Esophagus squamous epithelium (tissue), 5 donors: ENCODE measurements at regions not wholly inside any gene's neighbourhood (a gene's known extent, or its start where the extent isn't known, plus 50 kb on each side); places are given as distances from the start of the nearest gene placed in this dataset.

Experiments used
- DNase-seq: peaks from one replicate; lab custom pipeline; 2025; lab: John Stamatoyannopoulos, UW
- H3K27ac ChIP-seq, 4 donors: fragments of 200-600 bp; sonication (generic); one replicate each; pipeline ENCODE4 v1.5.1; 2016 to 2019; ENCODE audit warnings: mild to moderate bottlenecking in 1 of 4
- H3K27me3 ChIP-seq, 4 donors: fragments of 200-600 bp; sonication (generic); 1 replicate in 3 of 4; 2 replicates in 1 of 4; pipeline versions ENCODE4 v1.5.1 to v1.6.0; 2017 to 2021; ENCODE audit warnings: antibody characterized with exemption in 1 of 4
- H3K36me3 ChIP-seq, 3 donors: fragments of 200-600 bp; sonication (generic); one replicate each; pipeline ENCODE4 v1.5.1; 2016 to 2019
- H3K4me1 ChIP-seq, 3 donors: fragments of 200-600 bp; sonication (generic); one replicate each; pipeline ENCODE4 v1.5.1; 2017 to 2019
- H3K4me3 ChIP-seq, 4 donors: fragments of 200-600 bp; sonication (generic); 1 replicate in 3 of 4; 2 replicates in 1 of 4; pipeline ENCODE4 v1.5.1; 2016 to 2019; ENCODE audit warnings: mild to moderate bottlenecking in 2 of 4, moderate library complexity in 1 of 4
- H3K9me3 ChIP-seq, 3 donors: fragments of 200-600 bp; sonication (generic); one replicate each; pipeline ENCODE4 v1.5.1; 2016 to 2019
- POLR2A ChIP-seq, 4 donors: fragments of 450-650 bp; IDR thresholded peaks; one replicate each; pipeline ENCODE4 v1.6.1; 2017; ENCODE audit warnings: antibody characterized with exemption in 4 of 4, mild to moderate bottlenecking in 4 of 4, moderate library complexity in 3 of 4
- WGBS, 2 donors: methylation state at CpG; one replicate each; pipeline ENCODE4 v1.1.5; 2018; 5-methylcytosine and 5-hydroxymethylcytosine counted together
- intact Hi-C: fragments of 100-400 bp; cut with DNase I; formaldehyde crosslinking; loops from one replicate; pipeline ENCODE4 v1.15.0; 2022
- TF ChIP-seq, protein P1 (sequence below), 6 experiments: fragments of 450-650 bp in 4 of 6; fragments of 200-600 bp in 2 of 6; sonication (generic) in 2 of 6; IDR thresholded peaks; one replicate each; pipeline ENCODE4 v1.5.1; 2016 to 2019; ENCODE audit warnings: antibody characterized with exemption in 6 of 6, mild to moderate bottlenecking in 4 of 6, moderate library complexity in 4 of 6
- donor health status: DM: yes; HTN: yes; CAD: no.

DNA sequence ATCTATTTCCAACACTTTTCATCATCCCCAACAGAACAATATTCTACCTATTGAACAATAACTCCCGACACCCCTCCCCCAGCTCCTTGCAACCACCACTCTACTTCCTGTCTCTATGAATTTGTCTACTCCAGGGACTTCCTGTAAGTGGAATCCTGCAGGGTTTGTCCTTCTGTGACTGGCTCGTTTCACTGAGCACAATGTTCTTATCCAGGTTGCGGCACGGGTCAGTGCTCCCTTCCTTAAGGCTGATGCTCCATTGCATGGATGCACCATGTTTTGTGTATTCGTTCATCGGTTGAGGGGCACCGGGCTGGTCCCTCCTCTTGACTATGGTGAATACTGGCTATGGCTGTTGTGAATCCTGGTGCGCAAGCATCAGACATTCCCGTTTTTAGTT, 163.2 kb downstream of the TBXT start:
- Histone ChIP-seq H3K27ac (no peak overlapping the region), H3K36me3 (no peaks in the 10 kb centered on the region), H3K27me3 (peaks cover 0 to 53% (median 10%) of the 10 kb centered on the region in 4 donors), H3K9me3 (no peaks in the 10 kb centered on the region), H3K4me3 (no peak overlapping the region), H3K4me1 (peaks cover 0 to 43% (median 3%) of the 10 kb centered on the region in 3 donors)
- 81 to 83% methylated on average over 9 of the region's 9 CpGs for WGBS, 2 donors
- DNase-seq = no peak
- intact Hi-C loops = no loop called here
- no peak for TF ChIP-seq POLR2A (IDR thresholded peaks at IDR 0.05)
- TF ChIP-seq, protein P1, sequence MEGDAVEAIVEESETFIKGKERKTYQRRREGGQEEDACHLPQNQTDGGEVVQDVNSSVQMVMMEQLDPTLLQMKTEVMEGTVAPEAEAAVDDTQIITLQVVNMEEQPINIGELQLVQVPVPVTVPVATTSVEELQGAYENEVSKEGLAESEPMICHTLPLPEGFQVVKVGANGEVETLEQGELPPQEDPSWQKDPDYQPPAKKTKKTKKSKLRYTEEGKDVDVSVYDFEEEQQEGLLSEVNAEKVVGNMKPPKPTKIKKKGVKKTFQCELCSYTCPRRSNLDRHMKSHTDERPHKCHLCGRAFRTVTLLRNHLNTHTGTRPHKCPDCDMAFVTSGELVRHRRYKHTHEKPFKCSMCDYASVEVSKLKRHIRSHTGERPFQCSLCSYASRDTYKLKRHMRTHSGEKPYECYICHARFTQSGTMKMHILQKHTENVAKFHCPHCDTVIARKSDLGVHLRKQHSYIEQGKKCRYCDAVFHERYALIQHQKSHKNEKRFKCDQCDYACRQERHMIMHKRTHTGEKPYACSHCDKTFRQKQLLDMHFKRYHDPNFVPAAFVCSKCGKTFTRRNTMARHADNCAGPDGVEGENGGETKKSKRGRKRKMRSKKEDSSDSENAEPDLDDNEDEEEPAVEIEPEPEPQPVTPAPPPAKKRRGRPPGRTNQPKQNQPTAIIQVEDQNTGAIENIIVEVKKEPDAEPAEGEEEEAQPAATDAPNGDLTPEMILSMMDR (IDR thresholded peaks at IDR 0.05) = no peak

DNA sequence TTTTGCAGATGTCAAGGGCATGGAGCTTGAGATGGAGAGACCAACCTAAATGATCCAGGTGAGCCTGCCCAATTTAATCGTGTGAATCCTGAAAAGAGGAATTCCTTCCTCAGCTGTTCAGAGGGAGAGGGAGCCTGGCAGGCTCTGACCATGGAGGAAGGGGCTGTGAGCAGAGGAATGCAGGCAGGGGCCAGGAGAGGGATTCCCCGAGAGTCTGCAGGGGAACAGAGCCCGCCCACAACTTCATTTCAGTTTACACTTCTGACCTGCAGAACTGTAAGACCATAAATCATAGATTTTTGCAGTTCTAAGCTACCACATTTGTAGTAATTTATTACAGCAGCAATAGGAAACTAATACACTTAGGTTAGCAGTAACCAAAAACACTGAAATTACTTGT, 164.1 kb downstream of the TBXT start:
- peaks cover 0 to 34% (median 0%) of the 10 kb centered on the region in 3 donors for H3K4me1 ChIP-seq
- H3K9me3 ChIP-seq = no peaks in the 10 kb centered on the region
- H3K27me3 ChIP-seq = peaks cover 0 to 44% (median 9%) of the 10 kb centered on the region in 4 donors
- intact Hi-C loops = no loop called here
- no peaks in the 10 kb centered on the region for H3K36me3 ChIP-seq
- H3K27ac ChIP-seq = no peak overlapping the region
- 27 to 28% methylated on average over 3 of the region's 3 CpGs for WGBS, 2 donors
- no peak for DNase-seq
- H3K4me3 ChIP-seq = no peak overlapping the region
- TF ChIP-seq, protein P1 (IDR thresholded peaks at IDR 0.05) = no peak
- no peak for TF ChIP-seq POLR2A (IDR thresholded peaks at IDR 0.05)

DNA sequence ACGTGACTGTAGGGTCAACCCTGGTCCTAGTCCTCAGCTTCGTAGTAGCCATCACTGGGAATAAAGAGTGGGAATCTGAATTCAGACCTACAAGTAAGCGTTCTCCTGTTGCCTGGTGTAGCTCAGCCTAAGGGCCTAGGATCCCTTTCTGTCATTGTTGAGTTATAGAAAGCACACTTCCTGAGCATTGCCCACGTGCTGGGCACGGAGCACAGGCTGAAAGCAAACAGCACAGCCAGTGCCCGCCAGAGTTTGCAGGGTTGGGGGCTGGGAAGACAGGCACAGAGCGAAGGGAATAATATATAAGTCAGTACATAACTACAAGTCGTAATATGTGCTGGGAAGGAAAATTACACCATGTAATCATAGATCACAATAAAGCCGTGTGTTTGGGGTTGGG, 166.3 kb downstream of the TBXT start:
- Histone ChIP-seq H3K9me3 (no peaks in the 10 kb centered on the region), H3K27ac (no peak overlapping the region), H3K36me3 (no peaks in the 10 kb centered on the region), H3K27me3 (peaks cover 0 to 22% (median 0%) of the 10 kb centered on the region in 4 donors), H3K4me3 (no peak overlapping the region), H3K4me1 (peaks cover 0 to 12% (median 0%) of the 10 kb centered on the region in 3 donors)
- intact Hi-C loops = no loop called here
- TF ChIP-seq, protein P1 (IDR thresholded peaks at IDR 0.05) = no peak
- TF ChIP-seq POLR2A (IDR thresholded peaks at IDR 0.05) = no peak
- 43 to 56% methylated on average over 9 of the region's 9 CpGs for WGBS, 2 donors
- DNase-seq = no peak

DNA sequence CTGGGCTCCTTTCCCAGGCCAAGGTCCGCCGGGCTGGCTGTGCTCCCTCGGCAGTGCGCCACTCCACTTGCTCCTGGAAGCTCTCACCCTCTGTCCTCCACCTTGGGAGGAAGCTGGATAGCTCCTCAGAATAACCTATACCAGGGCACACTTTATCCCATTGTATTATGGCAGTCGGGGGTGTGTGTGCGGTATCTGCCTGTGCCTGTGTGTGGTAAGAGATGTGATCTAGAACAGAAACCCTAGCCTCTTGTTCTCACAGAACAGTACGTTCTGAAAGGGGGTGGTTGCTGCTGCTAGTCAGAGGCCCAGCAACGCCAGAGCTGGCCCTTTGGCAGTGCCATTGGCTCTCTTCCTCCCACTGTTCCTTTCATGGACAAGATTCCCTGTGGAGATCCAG, 168.4 kb downstream of the TBXT start:
- H3K4me1 ChIP-seq = no peaks in the 10 kb centered on the region
- no peak overlapping the region for H3K4me3 ChIP-seq
- no peaks in the 10 kb centered on the region for H3K9me3 ChIP-seq
- intact Hi-C loops = no loop called here
- H3K27me3 ChIP-seq = peaks cover 0 to under 1% (median 0%) of the 10 kb centered on the region in 4 donors
- 85 to 89% methylated on average over 5 to 6 of the region's 8 CpGs for WGBS, 2 donors
- no peaks in the 10 kb centered on the region for H3K36me3 ChIP-seq
- DNase-seq = no peak
- no peak overlapping the region for H3K27ac ChIP-seq
- TF ChIP-seq, protein P1 (IDR thresholded peaks at IDR 0.05) = no peak
- TF ChIP-seq POLR2A (IDR thresholded peaks at IDR 0.05) = no peak

DNA sequence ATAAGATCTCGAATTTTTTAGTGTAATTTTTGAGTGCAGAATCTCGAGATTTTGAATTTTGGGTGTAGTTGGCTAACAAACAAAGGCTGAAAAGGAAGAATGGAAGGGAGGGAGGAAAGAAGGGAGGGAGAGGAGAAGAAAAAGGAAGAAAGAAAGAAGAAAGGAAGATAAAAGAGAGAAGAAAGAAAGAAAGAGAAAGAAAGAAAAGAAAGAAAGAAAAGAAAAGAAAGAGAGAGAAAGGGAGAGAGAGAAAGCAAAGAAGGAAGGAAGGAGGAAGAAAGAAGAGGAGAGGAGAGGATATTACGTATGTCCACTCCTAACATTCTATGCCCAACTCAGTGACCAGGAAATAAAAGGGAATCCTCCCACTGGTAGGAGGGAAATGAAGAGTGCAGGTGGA, 169.6 kb downstream of the TBXT start:
- H3K4me1 ChIP-seq = no peaks in the 10 kb centered on the region
- no peaks in the 10 kb centered on the region for H3K9me3 ChIP-seq
- 41 to 45% methylated on average over 3 of the region's 3 CpGs for WGBS, 2 donors
- H3K4me3 ChIP-seq = no peak overlapping the region
- no peak overlapping the region for H3K27ac ChIP-seq
- DNase-seq = no peak
- TF ChIP-seq POLR2A (IDR thresholded peaks at IDR 0.05) = no peak
- TF ChIP-seq, protein P1 (IDR thresholded peaks at IDR 0.05) = no peak
- no peaks in the 10 kb centered on the region for H3K36me3 ChIP-seq
- intact Hi-C loops = no loop called here
- H3K27me3 ChIP-seq = no peaks in the 10 kb centered on the region
